Neuronal stem cell (in vitro differentiated cells): ENCODE measurements at regions not wholly inside any gene's neighbourhood (a gene's known extent, or its start where the extent isn't known, plus 50 kb on each side); places are given as distances from the start of the nearest gene placed in this dataset.

Experiments
- DNase-seq: peaks from one replicate; pipeline ENCODE4 v3.0.0-alpha.2; 2013; ENCODE audit warnings: low spot score
- H2AFZ ChIP-seq: one replicate; pipeline ENCODE4 v1.6.1; 2013; ENCODE audit warnings: mild to moderate bottlenecking, low read length, inconsistent platforms
- H2AK5ac ChIP-seq: 2 replicates; pipeline ENCODE4 v1.6.1; 2013; ENCODE audit warnings: low read depth, mild to moderate bottlenecking, inconsistent platforms, low read length, moderate library complexity, mixed read lengths
- H2BK120ac ChIP-seq: 2 replicates; pipeline ENCODE4 v1.6.1; 2013; ENCODE audit warnings: low read depth, mild to moderate bottlenecking, inconsistent platforms, low read length, moderate library complexity, mixed read lengths
- H2BK12ac ChIP-seq: one replicate; pipeline ENCODE4 v1.6.1; 2013; ENCODE audit warnings: low read length, inconsistent platforms
- H2BK15ac ChIP-seq: 2 replicates; pipeline ENCODE4 v1.6.1; 2013; ENCODE audit warnings: mild to moderate bottlenecking, low read length, inconsistent platforms, mixed read lengths
- H2BK5ac ChIP-seq: one replicate; pipeline ENCODE4 v1.6.1; 2013; ENCODE audit warnings: inconsistent platforms, mild to moderate bottlenecking, low read length, moderate library complexity
- H3K14ac ChIP-seq: one replicate; pipeline ENCODE4 v1.6.1; 2013; ENCODE audit warnings: low read length, inconsistent platforms
- H3K18ac ChIP-seq: 2 replicates; pipeline ENCODE4 v1.6.1; 2013; ENCODE audit warnings: low read length, inconsistent platforms
- H3K23ac ChIP-seq: 2 replicates; pipeline ENCODE4 v1.6.1; 2013; ENCODE audit warnings: low read depth, mild to moderate bottlenecking, mixed read lengths, low read length, inconsistent platforms; ENCODE audit not compliant: poor library complexity
- H3K27ac ChIP-seq: replicated peaks from 3 replicates; pipeline ENCODE4 v1.5.1; 2013; ENCODE audit warnings: low read length, inconsistent platforms
- H3K27me3 ChIP-seq, 3 experiments: 2 replicates each; pipeline ENCODE4 v1.6.1; 2013; ENCODE audit warnings: low read length in 3 of 3, mild to moderate bottlenecking in 2 of 3, inconsistent platforms in 1 of 3, low read depth in 1 of 3, mixed read lengths in 1 of 3, moderate library complexity in 1 of 3; ENCODE audit not compliant: control insufficient read depth in 3 of 3, insufficient read depth in 3 of 3
- H3K36me3 ChIP-seq, 2 donors: replicated peaks in 1 of 2; 2 replicates each; pipeline ENCODE4 v1.6.1; 2013; ENCODE audit warnings: low read length in 2 of 2; ENCODE audit not compliant: control insufficient read depth in 2 of 2, insufficient read depth in 2 of 2
- H3K4ac ChIP-seq: 2 replicates; pipeline ENCODE4 v1.6.1; 2013; ENCODE audit warnings: inconsistent platforms, mild to moderate bottlenecking, low read length, moderate library complexity
- H3K4me1 ChIP-seq, 2 donors: 1 replicate in 1 of 2; 2 replicates in 1 of 2; pipeline ENCODE4 v1.6.1; 2013; ENCODE audit warnings: low read length in 2 of 2, low read depth in 1 of 2; ENCODE audit not compliant: control insufficient read depth in 2 of 2, insufficient read depth in 1 of 2
- H3K4me2 ChIP-seq: one replicate; pipeline ENCODE4 v1.6.1; 2013; ENCODE audit warnings: mild to moderate bottlenecking, low read length, inconsistent platforms; ENCODE audit not compliant: insufficient read depth, poor library complexity, severe bottlenecking
- H3K4me3 ChIP-seq, 2 donors: 2 replicates each; pipeline ENCODE4 v1.5.1; 2013; ENCODE audit warnings: low read length in 2 of 2, mild to moderate bottlenecking in 2 of 2, inconsistent platforms in 1 of 2, moderate library complexity in 1 of 2
- H3K79me1 ChIP-seq: one replicate; pipeline ENCODE4 v1.6.1; 2013; ENCODE audit warnings: low read depth, mild to moderate bottlenecking, inconsistent platforms, low read length, moderate library complexity
- H3K9ac ChIP-seq: one replicate; pipeline ENCODE4 v1.6.1; 2013; ENCODE audit warnings: mild to moderate bottlenecking, low read depth, low read length, inconsistent platforms; ENCODE audit not compliant: poor library complexity
- H3K9me3 ChIP-seq, 2 donors: replicated peaks in 1 of 2; 2 replicates each; pipeline versions ENCODE3 to v1.6.1; 2013; ENCODE audit warnings: low read length in 2 of 2, mild to moderate bottlenecking in 2 of 2, inconsistent platforms in 1 of 2, low read depth in 1 of 2, mixed read lengths in 1 of 2, moderate library complexity in 1 of 2; ENCODE audit not compliant: control insufficient read depth in 2 of 2, insufficient read depth in 1 of 2
- H4K8ac ChIP-seq: one replicate; pipeline ENCODE4 v1.6.1; 2013; ENCODE audit warnings: low read depth, mild to moderate bottlenecking, inconsistent platforms, low read length, moderate library complexity
- H4K91ac ChIP-seq: one replicate; pipeline ENCODE4 v1.6.1; 2013; ENCODE audit warnings: low read length, low read depth, mild to moderate bottlenecking, inconsistent platforms; ENCODE audit not compliant: poor library complexity
- WGBS, 2 donors: extraction: QIAGEN DNeasy Blood & Tissue Kit; methylation state at CpG; one replicate each; pipeline ENCODE4 v1.1.7; 2013; ENCODE audit warnings: missing lambda C conversion rate in 2 of 2, mixed read lengths in 1 of 2; ENCODE audit not compliant: insufficient read length in 2 of 2, insufficient replicate concordance in 1 of 2; ENCODE audit errors: extremely low coverage in 2 of 2; 5-methylcytosine and 5-hydroxymethylcytosine counted together

GRCh38 chr3:168574455-168575158 lies 478.9 kb upstream of the GOLIM4 start:
- no peak overlapping the region for H2BK15ac ChIP-seq
- no peak overlapping the region for H2BK12ac ChIP-seq
- H3K23ac ChIP-seq: no peak overlapping the region
- no peak overlapping the region for H2AK5ac ChIP-seq
- H3K4me1 ChIP-seq: peaks cover 0 to 12% of the 10 kb centered on the region in 2 donors
- H4K91ac ChIP-seq: no peak overlapping the region
- H3K4ac ChIP-seq: no peak overlapping the region
- H2BK5ac ChIP-seq: no peak overlapping the region
- no peak for DNase-seq
- H3K9me3 ChIP-seq: no peaks in the 10 kb centered on the region
- no peak overlapping the region for H4K8ac ChIP-seq
- H3K18ac ChIP-seq: no peak overlapping the region
- H3K14ac ChIP-seq: no peak overlapping the region
- no peaks in the 10 kb centered on the region for H3K27me3 ChIP-seq
- H3K27ac ChIP-seq: no peak overlapping the region
- H2BK120ac ChIP-seq: no peak overlapping the region
- H3K9ac ChIP-seq: no peak overlapping the region
- no peak overlapping the region for H3K4me2 ChIP-seq
- H3K4me3 ChIP-seq: no peak overlapping the region
- no peaks in the 10 kb centered on the region for H3K79me1 ChIP-seq
- WGBS, 2 donors: no CpG with 5 or more reads among the region's 1 CpG
- H2AFZ ChIP-seq: no peak overlapping the region
- H3K36me3 ChIP-seq: no peaks in the 10 kb centered on the region

GRCh38 chr3:168570404-168571155 lies 474.9 kb upstream of the GOLIM4 start:
- no CpG with 5 or more reads among the region's 2 CpGs for WGBS, 2 donors

GRCh38 chr3:168558728-168559411 lies 463.1 kb upstream of the GOLIM4 start:
- H3K9ac ChIP-seq: no peak overlapping the region
- DNase-seq: no peak

More at GRCh38 chr3:168570404-168571155, 474.9 kb upstream of the GOLIM4 start:
- no peak overlapping the region for H2BK12ac ChIP-seq
- no peaks in the 10 kb centered on the region for H3K9me3 ChIP-seq
- DNase-seq: no peak
- H3K4me2 ChIP-seq: no peak overlapping the region
- no peak overlapping the region for H2BK5ac ChIP-seq
- no peak overlapping the region for H3K23ac ChIP-seq
- no peak overlapping the region for H3K4me3 ChIP-seq
- no peaks in the 10 kb centered on the region for H3K79me1 ChIP-seq
- no peak overlapping the region for H3K18ac ChIP-seq
- no peaks in the 10 kb centered on the region for H3K27me3 ChIP-seq
- no peaks in the 10 kb centered on the region for H3K36me3 ChIP-seq
- no peak overlapping the region for H4K8ac ChIP-seq
- no peak overlapping the region for H3K4ac ChIP-seq
- H2AFZ ChIP-seq: no peak overlapping the region
- no peak overlapping the region for H3K9ac ChIP-seq
- H2BK120ac ChIP-seq: no peak overlapping the region
- no peak overlapping the region for H2BK15ac ChIP-seq
- no peak overlapping the region for H3K14ac ChIP-seq
- no peaks in the 10 kb centered on the region for H3K4me1 ChIP-seq
- H4K91ac ChIP-seq: no peak overlapping the region
- no peak overlapping the region for H2AK5ac ChIP-seq
- H3K27ac ChIP-seq: no peak overlapping the region

GRCh38 chr3:168552251-168552650 lies 456.5 kb upstream of the GOLIM4 start:
- Histone ChIP-seq H3K9ac (no peak overlapping the region), H3K27ac (no peak overlapping the region), H2AK5ac (no peak overlapping the region), H4K91ac (no peak overlapping the region), H2BK120ac (no peak overlapping the region), H4K8ac (no peak overlapping the region), H3K18ac (no peak overlapping the region), H2BK5ac (no peak overlapping the region), H3K4me3 (no peak overlapping the region), H2BK12ac (no peak overlapping the region), H2BK15ac (no peak overlapping the region), H2AFZ (no peak overlapping the region), H3K23ac (no peak overlapping the region), H3K4ac (no peak overlapping the region), H3K27me3 (no peaks in the 10 kb centered on the region), H3K79me1 (no peaks in the 10 kb centered on the region), H3K36me3 (no peaks in the 10 kb centered on the region), H3K9me3 (no peaks in the 10 kb centered on the region), H3K4me1 (peaks cover 2 to 23% of the 10 kb centered on the region in 2 donors), H3K14ac (no peak overlapping the region), H3K4me2 (no peak overlapping the region)
- no peak for DNase-seq

More at GRCh38 chr3:168558728-168559411, 463.1 kb upstream of the GOLIM4 start:
- Histone ChIP-seq H3K4ac (no peak overlapping the region), H3K27ac (no peak overlapping the region), H2AK5ac (no peak overlapping the region), H2BK12ac (no peak overlapping the region), H2BK15ac (no peak overlapping the region), H3K27me3 (no peaks in the 10 kb centered on the region), H3K23ac (no peak overlapping the region), H3K4me3 (no peak overlapping the region), H2BK120ac (no peak overlapping the region), H4K91ac (no peak overlapping the region), H3K14ac (no peak overlapping the region), H3K36me3 (no peaks in the 10 kb centered on the region), H4K8ac (no peak overlapping the region), H2BK5ac (no peak overlapping the region), H3K4me2 (no peak overlapping the region), H3K79me1 (no peaks in the 10 kb centered on the region), H3K4me1 (peaks cover 2 to 5% of the 10 kb centered on the region in 2 donors), H2AFZ (no peak overlapping the region), H3K9me3 (no peaks in the 10 kb centered on the region), H3K18ac (no peak overlapping the region)
- WGBS, 2 donors: no CpG with 5 or more reads among the region's 3 CpGs
